ENCODE measurements at regions not wholly inside any gene's neighbourhood (a gene's known extent, or its start where the extent isn't known, plus 50 kb on each side); places are given as distances from the start of the nearest gene placed in this dataset.

- Mint-ChIP-seq H3K27ac (no peak overlapping the region), H3K27me3 (no peaks in the 10 kb centered on the region), H3K4me3 (no peak overlapping the region), H3K36me3 (no peaks in the 10 kb centered on the region), H3K4me1 (ENCODE audit: low read depth) (no peaks in the 10 kb centered on the region), H3K9me3 (ENCODE audit: low read depth) (no peaks in the 10 kb centered on the region)
These were observed 255.6 kb downstream of the PREX1 start for GRCh38 chr20:48571949-48572847.

GRCh38 chr20:48569679-48570078 lies 258.1 kb downstream of the PREX1 start:
- Mint-ChIP-seq H3K36me3 (no peaks in the 10 kb centered on the region), H3K4me3 (no peak overlapping the region), H3K4me1 (ENCODE audit: low read depth) (no peaks in the 10 kb centered on the region), H3K27ac (no peak overlapping the region), H3K9me3 (ENCODE audit: low read depth) (no peaks in the 10 kb centered on the region), H3K27me3 (peaks cover 5% of the 10 kb centered on the region)

- H3K27me3 Mint-ChIP-seq, result peaks cover 7% of the 10 kb centered on the region
- no peaks in the 10 kb centered on the region for H3K9me3 Mint-ChIP-seq (ENCODE audit: low read depth)
- no peak overlapping the region for H3K4me3 Mint-ChIP-seq
- no peaks in the 10 kb centered on the region for H3K4me1 Mint-ChIP-seq (ENCODE audit: low read depth)
- H3K27ac Mint-ChIP-seq, result no peak overlapping the region
- H3K36me3 Mint-ChIP-seq, result no peaks in the 10 kb centered on the region
These were observed 259.3 kb downstream of the PREX1 start for GRCh38 chr20:48568520-48568919.

- Mint-ChIP-seq H3K27ac (no peak overlapping the region), H3K4me3 (no peak overlapping the region), H3K4me1 (ENCODE audit: low read depth) (no peaks in the 10 kb centered on the region), H3K9me3 (ENCODE audit: low read depth) (no peaks in the 10 kb centered on the region), H3K36me3 (no peaks in the 10 kb centered on the region), H3K27me3 (peaks cover 7% of the 10 kb centered on the region)
These were observed 260.7 kb downstream of the PREX1 start for GRCh38 chr20:48567145-48567544.

- Mint-ChIP-seq H3K27me3 (peaks cover 7% of the 10 kb centered on the region), H3K36me3 (no peaks in the 10 kb centered on the region), H3K4me3 (no peak overlapping the region), H3K27ac (no peak overlapping the region), H3K4me1 (ENCODE audit: low read depth) (no peaks in the 10 kb centered on the region), H3K9me3 (ENCODE audit: low read depth) (no peaks in the 10 kb centered on the region)
These were observed 262.7 kb downstream of the PREX1 start for GRCh38 chr20:48564982-48565539.

GRCh38 chr20:48563191-48563870 lies 264.5 kb downstream of the PREX1 start:
- Mint-ChIP-seq H3K27ac (no peak overlapping the region), H3K27me3 (peaks cover 7% of the 10 kb centered on the region), H3K9me3 (ENCODE audit: low read depth) (no peaks in the 10 kb centered on the region), H3K4me3 (no peak overlapping the region), H3K36me3 (no peaks in the 10 kb centered on the region), H3K4me1 (ENCODE audit: low read depth) (no peaks in the 10 kb centered on the region)

- Mint-ChIP-seq H3K27ac (no peak overlapping the region), H3K9me3 (ENCODE audit: low read depth) (no peaks in the 10 kb centered on the region), H3K27me3 (peaks cover 7% of the 10 kb centered on the region), H3K36me3 (no peaks in the 10 kb centered on the region), H3K4me1 (ENCODE audit: low read depth) (no peaks in the 10 kb centered on the region), H3K4me3 (no peak overlapping the region)
These were observed 265.1 kb downstream of the PREX1 start for GRCh38 chr20:48562586-48563116.

- Mint-ChIP-seq H3K4me3 (no peak overlapping the region), H3K36me3 (no peaks in the 10 kb centered on the region), H3K4me1 (ENCODE audit: low read depth) (no peaks in the 10 kb centered on the region), H3K27ac (no peak overlapping the region), H3K27me3 (peaks cover 4% of the 10 kb centered on the region), H3K9me3 (ENCODE audit: low read depth) (no peaks in the 10 kb centered on the region)
These were observed 268.9 kb downstream of the PREX1 start for GRCh38 chr20:48558906-48559305.

- no peaks in the 10 kb centered on the region for H3K4me1 Mint-ChIP-seq (ENCODE audit: low read depth)
- H3K36me3 Mint-ChIP-seq, result no peaks in the 10 kb centered on the region
- H3K27me3 Mint-ChIP-seq, result peaks cover 2% of the 10 kb centered on the region
- H3K9me3 Mint-ChIP-seq (ENCODE audit: low read depth), result no peaks in the 10 kb centered on the region
- no peak overlapping the region for H3K4me3 Mint-ChIP-seq
- no peak overlapping the region for H3K27ac Mint-ChIP-seq
These were observed 270.4 kb downstream of the PREX1 start for GRCh38 chr20:48557380-48557779.

- H3K27me3 Mint-ChIP-seq, result peaks cover 2% of the 10 kb centered on the region
- no peaks in the 10 kb centered on the region for H3K9me3 Mint-ChIP-seq (ENCODE audit: low read depth)
- H3K4me1 Mint-ChIP-seq (ENCODE audit: low read depth), result no peaks in the 10 kb centered on the region
- no peaks in the 10 kb centered on the region for H3K36me3 Mint-ChIP-seq
- no peak overlapping the region for H3K4me3 Mint-ChIP-seq
- no peak overlapping the region for H3K27ac Mint-ChIP-seq
These were observed 270.8 kb downstream of the PREX1 start for GRCh38 chr20:48556956-48557355.

- no peaks in the 10 kb centered on the region for H3K4me1 Mint-ChIP-seq (ENCODE audit: low read depth)
- no peaks in the 10 kb centered on the region for H3K36me3 Mint-ChIP-seq
- H3K27ac Mint-ChIP-seq, result no peak overlapping the region
- H3K27me3 Mint-ChIP-seq, result peaks cover 2% of the 10 kb centered on the region
- H3K4me3 Mint-ChIP-seq, result no peak overlapping the region
- no peaks in the 10 kb centered on the region for H3K9me3 Mint-ChIP-seq (ENCODE audit: low read depth)
These were observed 275.2 kb downstream of the PREX1 start for GRCh38 chr20:48552550-48552949.

- H3K4me3 Mint-ChIP-seq, result no peak overlapping the region
- no peaks in the 10 kb centered on the region for H3K27me3 Mint-ChIP-seq
- H3K36me3 Mint-ChIP-seq, result no peaks in the 10 kb centered on the region
- H3K9me3 Mint-ChIP-seq (ENCODE audit: low read depth), result no peaks in the 10 kb centered on the region
- no peaks in the 10 kb centered on the region for H3K4me1 Mint-ChIP-seq (ENCODE audit: low read depth)
- H3K27ac Mint-ChIP-seq, result no peak overlapping the region
These were observed 277.0 kb downstream of the PREX1 start for GRCh38 chr20:48550814-48551213.

- no peaks in the 10 kb centered on the region for H3K4me1 Mint-ChIP-seq (ENCODE audit: low read depth)
- no peaks in the 10 kb centered on the region for H3K9me3 Mint-ChIP-seq (ENCODE audit: low read depth)
- H3K4me3 Mint-ChIP-seq, result no peak overlapping the region
- H3K27ac Mint-ChIP-seq, result no peak overlapping the region
- H3K36me3 Mint-ChIP-seq, result no peaks in the 10 kb centered on the region
- H3K27me3 Mint-ChIP-seq, result peaks cover 13% of the 10 kb centered on the region
These were observed 280.1 kb downstream of the PREX1 start for GRCh38 chr20:48547664-48548063.

- H3K27ac Mint-ChIP-seq, result no peak overlapping the region
- no peaks in the 10 kb centered on the region for H3K4me1 Mint-ChIP-seq (ENCODE audit: low read depth)
- no peaks in the 10 kb centered on the region for H3K9me3 Mint-ChIP-seq (ENCODE audit: low read depth)
- H3K36me3 Mint-ChIP-seq, result no peaks in the 10 kb centered on the region
- H3K27me3 Mint-ChIP-seq, result peaks cover 18% of the 10 kb centered on the region
- H3K4me3 Mint-ChIP-seq, result no peak overlapping the region
These were observed 283.1 kb downstream of the PREX1 start for GRCh38 chr20:48544402-48545339.

Data from activated naive CD8-positive, alpha-beta T cell (primary cell).